ENCODE measurements at regions not wholly inside any gene's neighbourhood (a gene's known extent, or its start where the extent isn't known, plus 50 kb on each side); places are given as distances from the start of the nearest gene placed in this dataset.

DNA sequence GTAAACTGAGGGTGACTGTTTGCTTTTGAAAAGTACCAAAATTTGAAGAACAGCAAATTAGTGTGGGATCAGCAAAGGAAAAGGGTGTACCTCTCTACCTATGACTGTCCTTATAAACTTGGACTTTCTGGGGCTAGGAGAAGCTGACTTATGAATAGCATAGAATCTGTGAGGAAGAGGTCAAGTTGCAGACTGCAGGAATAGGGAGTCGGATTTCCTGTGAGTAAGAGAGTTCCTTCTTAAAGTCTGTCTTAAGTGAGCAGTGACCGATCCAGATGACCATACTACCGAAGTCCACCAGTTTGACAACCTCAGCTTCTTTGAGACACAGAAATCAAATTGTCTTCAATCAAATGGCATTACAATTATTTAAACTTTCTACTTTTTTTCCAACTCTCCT lies 708.7 kb downstream of the UTRN start:
- H3K27ac ChIP-seq (ENCODE audit: low read depth in 1 of 2, low read length in 2 of 2): no peak overlapping the region
- DNase-seq (ENCODE audit: low spot score): no peak
- 70% methylated on average over 3 of the region's 3 CpGs for WGBS
- H3K4me3 ChIP-seq (ENCODE audit: low read depth in 1 of 3, low read length in 3 of 3): no peak overlapping the region
- H3K4me1 ChIP-seq (ENCODE audit: control insufficient read depth in 4 of 4, insufficient read depth in 4 of 4, low read length in 3 of 4): peaks cover 0 to 1% (median 0%) of the 10 kb centered on the region in 4 donors
- no peak overlapping the region for H3K9ac ChIP-seq (ENCODE audit: low read depth in 1 of 2, low read length in 2 of 2)
- no peaks in the 10 kb centered on the region for H3K27me3 ChIP-seq (ENCODE audit: control insufficient read depth in 4 of 4, insufficient read depth in 4 of 4, low read length in 3 of 4)
- no peaks in the 10 kb centered on the region for H3K36me3 ChIP-seq (ENCODE audit: control insufficient read depth in 4 of 4, insufficient read depth in 3 of 4, low read depth in 1 of 4, low read length in 3 of 4)
- H3K9me3 ChIP-seq (ENCODE audit: control insufficient read depth in 4 of 4, low read length in 3 of 4): no peaks in the 10 kb centered on the region
- TF ChIP-seq NR2F2 (IDR thresholded peaks at IDR 0.05) (no peak), RXRA (IDR thresholded peaks at IDR 0.05) (no peak), FOXA2 (IDR thresholded peaks at IDR 0.05) (no peak), SP1 (IDR thresholded peaks at IDR 0.05) (no peak), EGR1 (IDR thresholded peaks at IDR 0.05; ENCODE audit: low read depth in 2 of 2) (no peak), MAX (IDR thresholded peaks at IDR 0.05) (no peak), GABPA (IDR thresholded peaks at IDR 0.05 in 1 of 2, conservative IDR thresholded peaks at IDR 0.05 in 1 of 2) (no peak), YY1 (IDR thresholded peaks at IDR 0.05) (no peak), JUND (IDR thresholded peaks at IDR 0.05) (no peak), FOXA1 (IDR thresholded peaks at IDR 0.05) (no peak), HNF4A (conservative IDR thresholded peaks at IDR 0.05) (no peak), TAF1 (conservative IDR thresholded peaks at IDR 0.05) (no peak), ZBTB33 (IDR thresholded peaks at IDR 0.05) (no peak), HNF4G (IDR thresholded peaks at IDR 0.05) (no peak)
- TF ChIP-seq, protein P1, sequence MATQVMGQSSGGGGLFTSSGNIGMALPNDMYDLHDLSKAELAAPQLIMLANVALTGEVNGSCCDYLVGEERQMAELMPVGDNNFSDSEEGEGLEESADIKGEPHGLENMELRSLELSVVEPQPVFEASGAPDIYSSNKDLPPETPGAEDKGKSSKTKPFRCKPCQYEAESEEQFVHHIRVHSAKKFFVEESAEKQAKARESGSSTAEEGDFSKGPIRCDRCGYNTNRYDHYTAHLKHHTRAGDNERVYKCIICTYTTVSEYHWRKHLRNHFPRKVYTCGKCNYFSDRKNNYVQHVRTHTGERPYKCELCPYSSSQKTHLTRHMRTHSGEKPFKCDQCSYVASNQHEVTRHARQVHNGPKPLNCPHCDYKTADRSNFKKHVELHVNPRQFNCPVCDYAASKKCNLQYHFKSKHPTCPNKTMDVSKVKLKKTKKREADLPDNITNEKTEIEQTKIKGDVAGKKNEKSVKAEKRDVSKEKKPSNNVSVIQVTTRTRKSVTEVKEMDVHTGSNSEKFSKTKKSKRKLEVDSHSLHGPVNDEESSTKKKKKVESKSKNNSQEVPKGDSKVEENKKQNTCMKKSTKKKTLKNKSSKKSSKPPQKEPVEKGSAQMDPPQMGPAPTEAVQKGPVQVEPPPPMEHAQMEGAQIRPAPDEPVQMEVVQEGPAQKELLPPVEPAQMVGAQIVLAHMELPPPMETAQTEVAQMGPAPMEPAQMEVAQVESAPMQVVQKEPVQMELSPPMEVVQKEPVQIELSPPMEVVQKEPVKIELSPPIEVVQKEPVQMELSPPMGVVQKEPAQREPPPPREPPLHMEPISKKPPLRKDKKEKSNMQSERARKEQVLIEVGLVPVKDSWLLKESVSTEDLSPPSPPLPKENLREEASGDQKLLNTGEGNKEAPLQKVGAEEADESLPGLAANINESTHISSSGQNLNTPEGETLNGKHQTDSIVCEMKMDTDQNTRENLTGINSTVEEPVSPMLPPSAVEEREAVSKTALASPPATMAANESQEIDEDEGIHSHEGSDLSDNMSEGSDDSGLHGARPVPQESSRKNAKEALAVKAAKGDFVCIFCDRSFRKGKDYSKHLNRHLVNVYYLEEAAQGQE (IDR thresholded peaks at IDR 0.05): no peak

DNA sequence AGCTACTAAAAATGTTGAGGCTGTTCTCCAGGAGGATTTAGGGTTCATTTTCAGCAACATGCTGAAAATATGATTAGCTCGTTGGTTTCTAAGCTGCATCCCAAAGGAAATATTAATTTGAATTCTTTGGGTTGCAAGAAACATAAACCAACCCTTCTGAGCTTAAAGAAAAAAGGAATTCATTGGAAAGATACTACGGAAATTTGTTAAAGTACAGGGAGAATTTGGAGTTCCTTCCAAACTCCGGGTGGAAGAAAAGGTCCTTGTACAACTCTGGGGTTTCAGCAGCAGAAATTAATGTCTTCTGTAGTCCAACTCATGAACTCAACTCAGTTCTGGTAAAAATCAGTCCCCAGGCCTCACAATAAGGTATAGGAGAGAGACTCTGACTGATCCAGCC lies 712.9 kb downstream of the UTRN start:
- H3K9ac ChIP-seq (ENCODE audit: low read depth in 1 of 2, low read length in 2 of 2): no peak overlapping the region
- TF ChIP-seq NR2F2 (IDR thresholded peaks at IDR 0.05): no peak
- TF ChIP-seq ZBTB33 (IDR thresholded peaks at IDR 0.05): no peak
- no peak for TF ChIP-seq MAX (IDR thresholded peaks at IDR 0.05)
- no peak for TF ChIP-seq RXRA (IDR thresholded peaks at IDR 0.05)
- TF ChIP-seq GABPA (IDR thresholded peaks at IDR 0.05 in 1 of 2, conservative IDR thresholded peaks at IDR 0.05 in 1 of 2): no peak
- no peak for TF ChIP-seq TAF1 (conservative IDR thresholded peaks at IDR 0.05)
- no peak for TF ChIP-seq HNF4A (conservative IDR thresholded peaks at IDR 0.05)
- TF ChIP-seq, protein P1 (IDR thresholded peaks at IDR 0.05): no peak
- TF ChIP-seq JUND (IDR thresholded peaks at IDR 0.05): no peak
- TF ChIP-seq CTCF (IDR thresholded peaks at IDR 0.05; ENCODE audit: low read depth, low read length, missing input control): no peak
- TF ChIP-seq, protein P2, sequence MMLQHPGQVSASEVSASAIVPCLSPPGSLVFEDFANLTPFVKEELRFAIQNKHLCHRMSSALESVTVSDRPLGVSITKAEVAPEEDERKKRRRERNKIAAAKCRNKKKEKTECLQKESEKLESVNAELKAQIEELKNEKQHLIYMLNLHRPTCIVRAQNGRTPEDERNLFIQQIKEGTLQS (IDR thresholded peaks at IDR 0.05): no peak
- no peak for TF ChIP-seq FOXA2 (IDR thresholded peaks at IDR 0.05)
- TF ChIP-seq FOXA1 (IDR thresholded peaks at IDR 0.05): no peak
- no peak for TF ChIP-seq EGR1 (IDR thresholded peaks at IDR 0.05; ENCODE audit: low read depth in 2 of 2)
- no peaks in the 10 kb centered on the region for H3K36me3 ChIP-seq (ENCODE audit: control insufficient read depth in 4 of 4, insufficient read depth in 3 of 4, low read depth in 1 of 4, low read length in 3 of 4)
- no peak overlapping the region for H3K27ac ChIP-seq (ENCODE audit: low read depth in 1 of 2, low read length in 2 of 2)
- H3K4me3 ChIP-seq (ENCODE audit: low read depth in 1 of 3, low read length in 3 of 3): no peak overlapping the region
- DNase-seq (ENCODE audit: low spot score): no peak
- no peaks in the 10 kb centered on the region for H3K4me1 ChIP-seq (ENCODE audit: control insufficient read depth in 4 of 4, insufficient read depth in 4 of 4, low read length in 3 of 4)
- no peaks in the 10 kb centered on the region for H3K27me3 ChIP-seq (ENCODE audit: control insufficient read depth in 4 of 4, insufficient read depth in 4 of 4, low read length in 3 of 4)
- 93% methylated on average over 3 of the region's 3 CpGs for WGBS
- no peaks in the 10 kb centered on the region for H3K9me3 ChIP-seq (ENCODE audit: control insufficient read depth in 4 of 4, low read length in 3 of 4)

All from liver (tissue), 8 donors.